ENCODE measurements at regions not wholly inside any gene's neighbourhood (a gene's known extent, or its start where the extent isn't known, plus 50 kb on each side); places are given as distances from the start of the nearest gene placed in this dataset.
A peak's percentile ranks its signal among the peaks of the same experiment; 100 is the strongest.
"Not testable (repeated sequence)": the region's sequence is repeated elsewhere in the genome, so short reads cannot be mapped to it uniquely, and the experiment has no call there.

- Mint-ChIP-seq H3K9me3 (peaks cover 16 to 17% of the 10 kb centered on the region in 2 donors), H3K27ac (no peak overlapping the region), H3K36me3 (peaks cover 11 to 18% of the 10 kb centered on the region in 2 donors)
- DNase-seq (ENCODE audit: low spot score in 2 of 2) (no peak), ATAC-seq (no peak)
These were observed 71.3 kb upstream of the ETV3 start for GRCh38 chr1:157209514-157209913.

DNA sequence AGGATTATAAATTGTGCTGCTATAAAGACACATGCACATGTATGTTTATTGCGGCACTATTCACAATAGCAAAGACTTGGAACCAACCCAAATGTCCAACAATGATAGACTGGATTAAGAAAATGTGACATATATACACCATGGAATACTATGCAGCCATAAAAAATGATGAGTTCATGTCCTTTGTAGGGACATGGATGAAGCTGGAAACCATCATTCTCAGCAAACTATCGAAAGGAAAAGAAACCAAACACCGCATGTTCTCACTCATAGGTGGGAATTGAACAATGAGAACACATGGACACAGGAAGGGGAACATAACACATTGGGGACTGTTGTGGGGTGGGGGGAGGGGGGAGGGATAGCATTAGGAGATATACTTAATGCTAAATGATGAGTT is 67.8 kb upstream of the ETV3 start:
- H3K36me3 Mint-ChIP-seq; ATAC-seq; H3K27ac Mint-ChIP-seq; H3K9me3 Mint-ChIP-seq; DNase-seq (ENCODE audit: low spot score in 2 of 2): not testable (repeated sequence)

DNA sequence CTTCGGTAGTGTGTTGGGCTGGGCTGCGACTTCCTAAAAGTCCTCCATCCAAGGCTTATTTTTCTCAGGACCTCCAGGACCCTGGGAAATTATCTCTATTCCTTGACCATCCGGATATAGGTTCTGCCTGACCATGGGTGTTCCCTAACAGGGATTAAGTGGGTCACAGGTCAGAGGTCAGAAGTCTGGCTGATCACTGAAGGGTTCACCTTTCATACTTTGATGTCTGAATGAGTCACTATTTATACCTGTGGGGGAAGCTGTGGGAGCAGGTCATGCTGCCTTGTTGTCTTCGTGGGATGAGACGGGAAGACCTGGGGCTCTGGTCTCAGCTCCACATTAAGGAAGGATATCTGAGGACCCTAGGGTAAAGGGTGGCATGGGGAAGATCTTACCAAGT is 65.0 kb upstream of the ETV3 start:
- DNase-seq (ENCODE audit: low spot score in 2 of 2) (no peak), ATAC-seq (no peak)
- no peaks in the 10 kb centered on the region for H3K9me3 Mint-ChIP-seq
- H3K27ac Mint-ChIP-seq: no peak overlapping the region
- no peaks in the 10 kb centered on the region for H3K36me3 Mint-ChIP-seq

DNA sequence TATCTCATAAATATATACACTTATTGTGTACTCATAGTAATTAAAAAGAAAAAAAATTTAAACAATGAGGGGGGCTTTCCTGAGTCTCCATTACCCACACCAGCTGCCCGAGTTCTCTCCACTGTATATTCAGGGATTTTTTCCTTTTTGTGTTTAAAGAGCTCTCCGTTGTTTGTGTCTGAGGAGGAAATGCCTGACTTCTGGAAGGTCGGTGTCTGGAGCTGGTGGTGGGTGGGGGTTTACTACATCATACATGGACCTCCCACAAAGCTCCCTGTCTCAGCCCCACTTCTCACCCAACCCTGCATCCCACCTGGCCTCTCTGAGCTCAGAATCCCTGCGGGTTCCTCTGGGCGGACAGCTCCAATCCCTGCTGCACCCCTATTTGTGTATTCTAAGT is 64.1 kb upstream of the ETV3 start:
- ATAC-seq: no peak
- H3K9me3 Mint-ChIP-seq: no peaks in the 10 kb centered on the region
- DNase-seq (ENCODE audit: low spot score in 2 of 2): no peak
- H3K27ac Mint-ChIP-seq: no peak overlapping the region
- H3K36me3 Mint-ChIP-seq: no peaks in the 10 kb centered on the region

GRCh38 chr1:157201767-157202166 is 63.6 kb upstream of the ETV3 start:
- Mint-ChIP-seq H3K36me3 (no peaks in the 10 kb centered on the region), H3K27ac (no peak overlapping the region), H3K9me3 (no peaks in the 10 kb centered on the region)
- ATAC-seq (no peak), DNase-seq (ENCODE audit: low spot score in 2 of 2) (no peak)

- H3K9me3 Mint-ChIP-seq: no peaks in the 10 kb centered on the region
- no peak overlapping the region for H3K27ac Mint-ChIP-seq
- DNase-seq (ENCODE audit: low spot score in 2 of 2): no peak
- H3K36me3 Mint-ChIP-seq: no peaks in the 10 kb centered on the region
- no peak for ATAC-seq
These were observed 62.3 kb upstream of the ETV3 start for GRCh38 chr1:157200451-157200850.

- DNase-seq (ENCODE audit: low spot score in 2 of 2): no peak
- H3K36me3 Mint-ChIP-seq: no peaks in the 10 kb centered on the region
- no peak for ATAC-seq
- H3K9me3 Mint-ChIP-seq: no peaks in the 10 kb centered on the region
- no peak overlapping the region for H3K27ac Mint-ChIP-seq
These were observed 61.2 kb upstream of the ETV3 start for GRCh38 chr1:157199421-157199755.

DNA sequence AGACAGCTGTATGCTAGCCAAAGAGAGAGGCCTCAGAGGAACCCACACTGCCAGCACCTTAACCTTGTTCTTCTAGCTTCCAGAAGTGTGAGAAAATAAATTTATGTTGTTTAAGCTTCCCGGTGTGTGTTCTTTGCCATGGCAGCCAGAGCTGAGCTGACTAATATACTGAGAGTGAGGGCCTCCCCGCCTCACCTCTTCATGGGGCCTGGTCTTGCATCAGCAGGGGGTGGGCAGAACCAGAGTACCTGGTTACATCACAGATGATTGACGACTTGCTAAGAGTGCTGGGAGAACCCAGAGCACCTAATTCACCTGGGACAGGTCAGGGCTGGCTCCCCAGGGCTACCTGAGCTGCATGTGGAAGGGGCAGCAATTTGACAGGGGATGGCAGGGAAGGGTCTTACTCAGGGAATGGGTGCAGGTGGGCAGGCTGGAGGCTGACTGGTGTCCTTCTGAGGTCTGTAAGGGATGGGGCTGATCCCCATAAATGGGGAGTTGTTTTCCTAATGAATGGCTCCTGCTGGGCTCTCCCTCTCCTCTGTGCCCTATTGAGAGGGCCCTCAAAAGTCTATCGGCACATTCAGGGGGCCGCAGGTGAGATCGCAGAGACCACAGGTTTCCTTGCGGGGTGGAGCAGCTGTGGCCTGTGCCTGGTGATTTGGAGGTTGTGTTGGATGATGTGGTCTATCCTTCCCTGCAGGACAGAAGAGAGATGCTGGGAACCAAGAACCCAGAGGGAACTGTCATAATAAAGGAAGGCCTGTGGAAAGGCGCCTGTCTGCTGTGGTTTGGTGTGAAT is 60.6 kb upstream of the ETV3 start:
- Mint-ChIP-seq H3K9me3 (no peaks in the 10 kb centered on the region), H3K27ac (no peak overlapping the region), H3K36me3 (no peaks in the 10 kb centered on the region)
- ATAC-seq: peak in 1 of 2 donors; percentile 27
- no peak for DNase-seq (ENCODE audit: low spot score in 2 of 2)

DNA sequence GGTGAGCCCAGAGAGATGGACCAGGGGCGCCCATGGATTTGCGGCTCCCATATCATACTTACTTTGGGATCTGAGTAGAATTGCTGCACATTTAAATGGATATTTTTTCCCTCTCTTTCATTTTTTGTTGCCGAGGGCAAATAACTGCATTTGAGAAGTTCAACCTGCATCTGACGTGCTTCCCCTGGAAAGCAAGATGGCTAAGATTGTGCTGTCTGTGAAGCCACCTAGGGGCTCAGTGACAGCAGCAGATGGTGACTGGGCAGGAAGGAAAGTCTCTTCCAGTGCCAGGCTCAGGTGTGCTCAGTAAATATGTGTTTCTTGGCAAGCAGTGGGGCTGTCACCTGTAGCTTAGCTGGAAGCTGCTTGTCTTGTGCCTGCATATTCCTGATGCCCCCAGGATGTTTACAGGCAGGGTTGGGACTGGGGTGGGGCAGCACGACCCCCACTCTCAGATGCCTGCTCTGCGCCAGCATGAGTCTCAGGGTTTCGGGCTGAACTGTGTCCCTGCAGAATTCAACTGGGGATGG is 59.8 kb upstream of the ETV3 start:
- DNase-seq (ENCODE audit: low spot score in 2 of 2): no peak

DNA sequence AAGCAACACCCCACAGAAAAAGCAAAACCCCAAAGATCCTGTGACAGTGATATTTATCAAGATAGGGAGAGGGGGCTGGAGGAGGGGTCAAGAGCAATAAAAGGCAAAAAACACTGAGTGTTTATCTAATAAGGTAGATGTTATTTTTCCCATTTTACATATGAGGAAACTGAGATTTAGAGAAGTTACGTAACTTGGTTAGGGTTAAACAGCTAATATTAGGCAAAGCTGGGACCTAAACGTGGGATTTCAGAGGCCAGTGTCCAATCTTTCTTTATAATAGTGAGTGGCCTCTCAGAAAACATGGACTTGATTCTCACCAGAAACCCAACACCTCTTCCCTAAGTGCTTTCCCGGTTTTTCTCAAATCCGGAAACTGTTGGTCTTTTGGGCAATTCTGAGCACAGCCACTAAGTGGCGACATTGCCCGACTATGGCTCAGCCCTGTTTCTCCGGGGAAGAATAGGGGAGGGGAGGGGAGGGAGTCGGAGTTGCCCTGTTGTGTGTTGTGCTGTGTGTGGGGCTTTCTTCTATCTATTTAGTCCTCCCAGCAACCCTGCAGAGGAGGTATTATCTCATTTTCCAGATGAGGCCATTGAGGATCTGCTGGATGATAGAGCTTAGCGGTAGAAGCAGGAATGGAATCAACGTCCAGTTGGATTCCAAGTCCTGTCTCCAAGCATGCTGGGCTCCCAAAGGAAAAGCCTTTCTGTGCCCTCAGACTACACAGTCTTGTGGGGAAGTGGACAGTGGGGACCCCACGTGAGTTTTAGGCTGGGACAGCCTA is 58.7 kb upstream of the ETV3 start:
- H3K9me3 Mint-ChIP-seq; DNase-seq (ENCODE audit: low spot score in 2 of 2); H3K36me3 Mint-ChIP-seq; H3K27ac Mint-ChIP-seq: not testable (repeated sequence)
- peak in 1 of 2 donors; percentile 54 for ATAC-seq

More for the DNA sequence above, 59.8 kb upstream of the ETV3 start:
- Mint-ChIP-seq H3K27ac (no peak overlapping the region), H3K36me3 (no peaks in the 10 kb centered on the region), H3K9me3 (no peaks in the 10 kb centered on the region)
- ATAC-seq: no peak

GRCh38 chr1:157196245-157196543 is 58.0 kb upstream of the ETV3 start:
- no peak overlapping the region for H3K27ac Mint-ChIP-seq

GRCh38 chr1:157195521-157196244 is 57.5 kb upstream of the ETV3 start:
- H3K36me3 Mint-ChIP-seq: no peaks in the 10 kb centered on the region
- no peak for DNase-seq (ENCODE audit: low spot score in 2 of 2)
- ATAC-seq: no peak
- H3K9me3 Mint-ChIP-seq: no peaks in the 10 kb centered on the region
- no peak overlapping the region for H3K27ac Mint-ChIP-seq

More at GRCh38 chr1:157196245-157196543, 58.0 kb upstream of the ETV3 start:
- ATAC-seq (no peak), DNase-seq (ENCODE audit: low spot score in 2 of 2) (no peak)
- Mint-ChIP-seq H3K9me3 (no peaks in the 10 kb centered on the region), H3K36me3 (no peaks in the 10 kb centered on the region)

GRCh38 chr1:157194731-157195520 is 56.7 kb upstream of the ETV3 start:
- Mint-ChIP-seq H3K9me3 (no peaks in the 10 kb centered on the region), H3K36me3 (no peaks in the 10 kb centered on the region), H3K27ac (no peak overlapping the region)
- no peak for ATAC-seq
- no peak for DNase-seq (ENCODE audit: low spot score in 2 of 2)

- no peak overlapping the region for H3K27ac Mint-ChIP-seq
- peak in 1 of 2 donors; percentile 78 for DNase-seq (ENCODE audit: low spot score in 2 of 2)
- no peaks in the 10 kb centered on the region for H3K36me3 Mint-ChIP-seq
- ATAC-seq: peak; percentile 14 to 48
- H3K9me3 Mint-ChIP-seq: no peaks in the 10 kb centered on the region
These were observed 55.7 kb upstream of the ETV3 start for GRCh38 chr1:157193702-157194391.

DNA sequence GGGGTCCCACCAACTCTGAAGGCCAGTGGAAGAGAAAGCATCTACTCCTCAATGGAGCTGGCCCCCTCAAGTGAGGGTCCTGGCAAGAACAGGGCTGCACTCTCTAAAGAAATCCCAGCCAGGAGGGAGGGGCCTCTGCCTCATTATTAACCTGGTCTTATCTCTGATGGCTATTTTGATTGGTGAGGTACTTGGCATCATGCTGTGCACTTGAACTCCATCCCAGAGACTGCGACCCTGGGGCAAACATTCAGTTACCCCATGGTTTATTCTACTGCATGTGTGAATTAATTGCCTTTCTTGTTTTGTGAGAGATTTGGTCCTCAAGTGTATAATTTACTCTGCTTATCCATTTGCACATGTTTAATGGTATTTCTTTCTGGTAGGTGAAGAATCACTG is 55.0 kb upstream of the ETV3 start:
- H3K9me3 Mint-ChIP-seq: no peaks in the 10 kb centered on the region

More for the DNA sequence above, 55.0 kb upstream of the ETV3 start:
- ATAC-seq (no peak), DNase-seq (ENCODE audit: low spot score in 2 of 2) (no peak)
- Mint-ChIP-seq H3K36me3 (no peaks in the 10 kb centered on the region), H3K27ac (no peak overlapping the region)
